Astrocyte (in vitro differentiated cells and primary cell): ENCODE measurements at regions not wholly inside any gene's neighbourhood (a gene's known extent, or its start where the extent isn't known, plus 50 kb on each side); places are given as distances from the start of the nearest gene placed in this dataset.

ENCODE experiments used
- CTCF ChIP-seq: IDR thresholded peaks from 2 replicates; pipeline ENCODE4 v1.5.1; 2011; ENCODE audit warnings: low read depth, mild to moderate bottlenecking, inconsistent platforms, low read length, moderate library complexity; ENCODE audit not compliant: insufficient read depth
- EZH2 ChIP-seq: IDR thresholded peaks from 2 replicates; pipeline ENCODE4 v1.6.1; 2012; ENCODE audit warnings: mild to moderate bottlenecking, low read length, inconsistent platforms; ENCODE audit not compliant: insufficient read depth

- no peak for TF ChIP-seq CTCF
- no peak for TF ChIP-seq EZH2
Measured at GRCh38 chr2:234366891-234367290, 130.0 kb downstream of the ARL4C start.
